ENCODE measurements at regions not wholly inside any gene's neighbourhood (a gene's known extent, or its start where the extent isn't known, plus 50 kb on each side); places are given as distances from the start of the nearest gene placed in this dataset.

DNA sequence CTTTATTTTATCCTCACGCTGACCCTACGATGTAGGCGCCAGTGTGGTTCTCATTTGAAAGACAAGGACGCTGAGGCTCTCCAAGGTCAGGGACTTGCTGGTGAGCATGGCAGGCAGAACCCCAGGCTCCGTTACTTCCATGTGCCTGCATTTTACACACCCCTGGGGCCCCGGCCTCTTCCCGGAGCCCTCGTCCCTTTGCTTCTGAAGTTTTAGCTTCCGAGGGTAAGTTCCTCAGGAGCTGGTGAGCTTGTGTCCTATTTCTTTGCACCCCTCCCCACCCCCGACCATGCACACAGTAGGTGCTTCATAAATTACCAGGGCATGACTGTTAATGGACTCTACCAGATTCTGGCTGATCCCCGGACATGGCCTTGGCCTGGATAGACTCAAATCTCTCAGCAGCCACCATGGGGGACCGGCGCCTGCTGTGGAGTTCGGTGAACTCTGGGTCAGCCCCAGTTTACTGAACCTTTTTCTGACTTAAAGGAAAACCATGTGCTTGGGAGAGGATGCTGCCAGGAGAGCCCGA lies 59.3 kb upstream of the RNU6ATAC start:
- TF ChIP-seq, protein P1, sequence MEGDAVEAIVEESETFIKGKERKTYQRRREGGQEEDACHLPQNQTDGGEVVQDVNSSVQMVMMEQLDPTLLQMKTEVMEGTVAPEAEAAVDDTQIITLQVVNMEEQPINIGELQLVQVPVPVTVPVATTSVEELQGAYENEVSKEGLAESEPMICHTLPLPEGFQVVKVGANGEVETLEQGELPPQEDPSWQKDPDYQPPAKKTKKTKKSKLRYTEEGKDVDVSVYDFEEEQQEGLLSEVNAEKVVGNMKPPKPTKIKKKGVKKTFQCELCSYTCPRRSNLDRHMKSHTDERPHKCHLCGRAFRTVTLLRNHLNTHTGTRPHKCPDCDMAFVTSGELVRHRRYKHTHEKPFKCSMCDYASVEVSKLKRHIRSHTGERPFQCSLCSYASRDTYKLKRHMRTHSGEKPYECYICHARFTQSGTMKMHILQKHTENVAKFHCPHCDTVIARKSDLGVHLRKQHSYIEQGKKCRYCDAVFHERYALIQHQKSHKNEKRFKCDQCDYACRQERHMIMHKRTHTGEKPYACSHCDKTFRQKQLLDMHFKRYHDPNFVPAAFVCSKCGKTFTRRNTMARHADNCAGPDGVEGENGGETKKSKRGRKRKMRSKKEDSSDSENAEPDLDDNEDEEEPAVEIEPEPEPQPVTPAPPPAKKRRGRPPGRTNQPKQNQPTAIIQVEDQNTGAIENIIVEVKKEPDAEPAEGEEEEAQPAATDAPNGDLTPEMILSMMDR (IDR thresholded peaks at IDR 0.05) = no peak
- no peak for TF ChIP-seq POLR2A (IDR thresholded peaks at IDR 0.05)
